NK-92 treated with Interleukin-12 subunit alpha and Interleukin-12 subunit beta, amount 100 ng/mL, for 24 hours (cell line): ENCODE measurements at regions not wholly inside any gene's neighbourhood (a gene's known extent, or its start where the extent isn't known, plus 50 kb on each side); places are given as distances from the start of the nearest gene placed in this dataset.

ENCODE experiments used
- DNase-seq: peaks from one replicate; lab custom pipeline; 2025; lab: John Stamatoyannopoulos, UW

DNA sequence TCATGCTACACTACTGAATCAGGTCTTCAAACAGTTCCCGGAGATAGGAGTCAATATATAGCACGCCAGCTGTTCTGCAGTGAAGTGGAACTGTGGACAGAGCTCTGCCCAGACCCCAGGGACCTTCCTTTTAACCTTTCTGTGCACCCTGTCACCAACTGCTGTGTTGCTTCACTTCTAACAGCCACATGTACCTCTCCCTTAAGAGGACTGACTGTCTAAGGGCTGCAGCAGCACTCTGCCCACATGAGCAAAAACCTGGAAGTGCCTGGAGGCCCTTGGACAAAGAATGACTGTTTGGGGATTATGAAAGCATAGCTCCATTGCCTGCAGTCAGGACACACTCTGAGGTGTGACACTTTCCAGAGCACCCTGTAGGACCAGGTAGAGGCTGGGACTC lies 88.3 kb upstream of the CTNNB1 start:
- DNase-seq = no peak

GRCh38 chr3:41112466-41112865 lies 86.8 kb upstream of the CTNNB1 start:
- DNase-seq = no peak

DNA sequence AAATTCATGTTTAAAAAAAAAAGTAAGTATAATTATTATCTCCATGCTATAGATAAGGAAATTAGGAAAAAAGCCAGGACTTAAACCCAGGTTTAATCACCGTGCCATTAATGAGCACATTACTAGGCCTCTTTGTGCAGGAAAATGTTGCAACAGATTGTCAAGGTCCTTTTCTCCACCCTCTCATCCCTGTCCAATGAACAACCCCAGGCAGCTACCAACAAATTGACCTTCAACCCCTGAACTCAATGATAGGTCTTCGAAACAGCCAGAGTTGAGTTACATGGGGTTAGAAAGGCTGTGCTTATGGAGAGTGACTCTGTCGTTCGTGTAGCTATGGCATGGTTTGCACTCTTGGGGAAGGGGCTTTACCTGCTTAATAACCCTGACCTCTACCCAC lies 84.2 kb upstream of the CTNNB1 start:
- no peak for DNase-seq

GRCh38 chr3:41116851-41117250 lies 82.5 kb upstream of the CTNNB1 start:
- no peak for DNase-seq

GRCh38 chr3:41117398-41117870 lies 81.9 kb upstream of the CTNNB1 start:
- DNase-seq = peak; percentile 47

GRCh38 chr3:41118461-41119390 lies 80.6 kb upstream of the CTNNB1 start:
- no peak for DNase-seq

DNA sequence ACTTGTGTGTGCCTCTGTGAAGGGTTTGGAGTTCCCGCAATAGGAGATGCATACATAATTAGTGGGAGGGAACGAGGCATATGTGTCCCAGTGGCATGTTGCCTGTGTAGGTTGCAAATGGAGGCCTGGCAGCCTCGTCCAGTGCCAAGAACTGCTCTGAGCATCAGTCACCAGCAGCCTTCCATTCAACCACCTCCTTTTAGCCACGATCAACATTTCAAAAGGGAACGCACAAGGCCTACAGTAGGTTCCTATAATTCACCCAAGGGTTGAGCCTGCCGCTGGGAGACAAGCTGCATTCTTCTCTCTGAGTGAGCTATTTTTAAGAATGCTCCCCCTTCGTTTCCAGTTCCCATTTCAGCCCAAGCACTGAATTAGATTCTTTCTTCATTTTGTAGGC lies 78.8 kb upstream of the CTNNB1 start:
- DNase-seq = no peak

GRCh38 chr3:41125258-41125657 lies 74.0 kb upstream of the CTNNB1 start:
- DNase-seq = no peak

DNA sequence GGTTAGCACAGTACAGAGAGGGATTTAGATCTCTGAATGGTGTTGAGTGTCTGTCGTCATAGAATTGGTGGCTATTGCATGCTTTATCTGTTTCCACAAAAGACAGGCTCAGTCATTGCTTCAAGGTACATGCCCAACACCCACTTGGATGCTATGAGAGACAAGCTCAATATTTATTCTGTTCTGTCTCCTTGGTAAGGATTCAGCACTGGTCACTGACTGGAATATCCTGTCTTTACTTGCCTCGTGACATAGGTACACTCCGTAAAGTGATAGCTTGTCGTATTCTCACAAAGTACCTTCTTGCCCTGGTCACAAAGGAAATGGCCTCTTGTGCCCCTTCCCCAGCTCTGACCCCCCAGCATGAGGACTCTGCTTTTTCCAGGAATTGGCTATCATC lies 72.8 kb upstream of the CTNNB1 start:
- DNase-seq = no peak

DNA sequence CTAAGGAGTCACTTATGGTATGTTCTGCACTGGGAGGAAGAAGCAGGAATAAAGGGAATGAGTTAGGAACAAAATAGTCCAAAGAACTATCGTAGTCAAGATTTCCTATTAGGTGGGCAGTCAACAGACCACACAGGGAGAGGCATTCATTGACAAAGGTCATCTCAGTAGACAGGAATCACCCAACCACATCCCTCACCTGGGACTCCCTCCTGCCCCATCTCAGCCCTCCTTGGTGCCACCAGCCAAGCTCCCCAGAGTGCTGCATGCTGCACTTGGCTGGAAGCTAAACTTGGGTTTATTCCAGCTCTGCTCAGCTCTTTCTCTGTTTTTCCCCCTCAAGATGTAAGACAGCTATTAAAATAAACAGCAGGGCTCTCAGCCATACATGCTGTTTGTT lies 72.3 kb upstream of the CTNNB1 start:
- DNase-seq = no peak

DNA sequence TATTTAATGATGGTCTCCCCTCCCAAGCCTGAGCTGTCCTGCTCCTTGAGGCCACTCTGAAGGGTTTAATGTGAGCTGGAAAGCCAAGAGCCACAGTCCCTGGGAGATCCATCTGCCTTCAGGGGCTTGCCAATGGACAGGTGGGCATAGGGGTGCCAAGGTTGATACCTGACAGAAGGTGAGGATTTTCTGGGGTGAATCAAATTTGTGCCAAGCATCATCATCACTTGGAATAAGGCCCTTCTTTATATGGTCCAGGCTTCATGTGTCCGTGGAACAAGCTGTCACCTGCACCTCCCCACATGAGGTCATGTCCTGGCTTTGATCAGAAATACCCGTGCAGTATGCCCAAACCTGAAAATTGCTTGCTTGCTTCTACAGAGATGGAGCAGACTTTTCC lies 71.9 kb upstream of the CTNNB1 start:
- DNase-seq = no peak

DNA sequence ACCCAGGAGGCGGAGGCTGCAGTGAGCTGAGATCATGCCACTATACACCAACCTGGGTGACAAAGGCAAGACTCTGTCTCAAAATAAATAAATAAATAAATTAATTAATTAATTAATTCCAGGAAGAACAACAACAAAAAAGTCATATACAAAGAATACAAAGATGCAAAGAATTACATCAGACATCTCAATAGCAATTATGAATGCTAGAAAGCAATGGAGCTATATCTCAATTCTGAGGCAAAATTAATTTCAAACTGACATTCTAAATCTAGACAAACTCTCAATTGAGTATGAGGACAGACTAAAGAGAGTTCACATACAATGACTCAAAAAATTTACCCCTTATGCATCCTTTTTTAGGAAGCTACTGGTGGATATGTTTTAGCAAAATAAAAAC lies 69.6 kb upstream of the CTNNB1 start:
- DNase-seq = no peak

- DNase-seq = no peak
Observed at GRCh38 chr3:41131224-41131623, 68.1 kb upstream of the CTNNB1 start.

DNA sequence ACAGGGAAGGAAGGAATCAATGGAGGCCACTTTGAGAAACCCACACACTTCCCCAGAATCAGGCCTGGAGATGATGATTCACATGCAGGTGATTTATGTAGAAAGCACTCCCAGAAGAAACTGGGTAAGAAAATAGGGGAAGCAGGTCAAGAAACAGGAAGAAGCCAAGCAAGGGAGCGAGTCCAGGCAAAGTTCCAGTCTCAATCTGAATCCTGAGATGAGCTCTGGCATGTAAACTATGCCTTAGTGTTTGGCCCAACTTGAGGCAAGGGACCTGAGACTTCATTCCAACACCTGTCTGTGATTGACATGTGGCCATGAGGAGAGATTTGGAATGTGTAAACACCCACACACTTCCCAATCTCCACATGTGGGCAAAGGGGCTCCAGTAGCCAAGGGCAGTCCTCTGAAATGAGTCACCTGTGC lies 61.6 kb upstream of the CTNNB1 start:
- DNase-seq = no peak

- DNase-seq = no peak
Observed at GRCh38 chr3:41138146-41138545, 61.2 kb upstream of the CTNNB1 start.

- no peak for DNase-seq
Observed at GRCh38 chr3:41138601-41139000, 60.7 kb upstream of the CTNNB1 start.

- DNase-seq = no peak
Observed at GRCh38 chr3:41140242-41140641, 59.1 kb upstream of the CTNNB1 start.

GRCh38 chr3:41141433-41142167 lies 57.7 kb upstream of the CTNNB1 start:
- DNase-seq = no peak

DNA sequence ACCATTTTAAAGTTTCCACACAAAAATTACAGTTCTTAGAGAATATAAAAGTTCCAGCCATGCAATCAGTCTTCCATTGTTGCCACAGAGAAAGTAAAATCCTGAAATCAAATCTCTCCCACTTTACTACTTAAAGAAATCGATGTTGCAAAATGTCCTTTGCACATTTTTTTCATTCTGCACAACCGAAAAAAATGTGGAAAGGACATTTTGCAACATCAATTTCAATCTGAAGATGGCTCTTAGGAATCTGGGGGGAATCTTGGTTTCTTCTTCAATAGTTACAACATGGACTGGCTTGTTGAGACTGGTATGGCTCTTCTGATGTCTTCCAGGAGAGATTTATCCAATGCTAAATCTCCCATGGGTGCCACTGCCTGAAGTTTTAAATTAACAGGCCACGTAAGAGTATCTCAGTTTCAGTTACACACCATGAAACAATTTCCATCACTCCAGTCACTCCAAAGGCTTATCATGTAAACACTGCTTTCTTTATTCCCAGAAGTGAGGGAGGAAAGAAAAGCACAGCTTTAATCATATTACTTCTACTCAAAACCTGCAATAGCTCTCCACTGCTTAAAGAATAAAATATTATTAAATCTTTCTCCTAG lies 55.8 kb upstream of the CTNNB1 start:
- DNase-seq = no peak

DNA sequence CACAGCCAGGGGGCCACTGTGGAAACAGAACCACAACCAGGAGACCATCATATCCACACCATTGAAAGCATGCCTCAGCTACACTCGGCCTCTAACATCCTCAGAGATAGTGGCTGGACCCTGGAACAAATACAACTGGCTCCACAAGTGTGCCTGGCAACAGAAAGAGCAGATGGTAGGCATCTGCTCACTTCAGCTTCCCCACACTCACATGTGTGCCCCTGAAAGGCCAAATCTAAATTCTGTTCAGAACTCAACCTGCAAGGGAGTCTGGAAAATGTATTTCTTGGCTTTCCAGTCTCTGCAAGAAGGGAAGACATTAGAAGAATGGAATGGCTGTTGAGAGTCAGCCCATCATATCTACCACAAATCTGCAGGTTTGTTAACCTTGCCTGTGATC lies 54.7 kb upstream of the CTNNB1 start:
- DNase-seq = no peak

GRCh38 chr3:41148478-41148877 lies 50.8 kb upstream of the CTNNB1 start:
- no peak for DNase-seq

- DNase-seq = no peak
Observed at GRCh38 chr3:41148901-41149300, 50.4 kb upstream of the CTNNB1 start.
